Neuron (in vitro differentiated cells): ENCODE measurements at regions not wholly inside any gene's neighbourhood (a gene's known extent, or its start where the extent isn't known, plus 50 kb on each side); places are given as distances from the start of the nearest gene placed in this dataset.
"Not testable (repeated sequence)": the region's sequence is repeated elsewhere in the genome, so short reads cannot be mapped to it uniquely, and the experiment has no call there.

ENCODE experiments used
- H2AFZ ChIP-seq: one replicate; pipeline ENCODE4 v1.6.1; 2013; ENCODE audit warnings: low read depth, mild to moderate bottlenecking, inconsistent platforms, low read length, moderate library complexity
- H3K27me3 ChIP-seq: one replicate; pipeline ENCODE4 v1.6.1; 2013; ENCODE audit warnings: low read length; ENCODE audit not compliant: insufficient read depth
- H3K36me3 ChIP-seq: one replicate; pipeline ENCODE4 v1.6.1; 2013; ENCODE audit warnings: low read length; ENCODE audit not compliant: insufficient read depth
- H3K4me1 ChIP-seq: one replicate; pipeline ENCODE4 v1.6.1; 2013; ENCODE audit warnings: low read length; ENCODE audit not compliant: insufficient read depth
- H3K4me3 ChIP-seq: 2 replicates; pipeline ENCODE4 v1.5.1; 2013; ENCODE audit warnings: mild to moderate bottlenecking, low read length, moderate library complexity
- H3K9me3 ChIP-seq: one replicate; pipeline ENCODE4 v1.6.1; 2013; ENCODE audit warnings: low read length

- H3K9me3 ChIP-seq, H3K4me3 ChIP-seq, H3K4me1 ChIP-seq, H2AFZ ChIP-seq, H3K27me3 ChIP-seq, H3K36me3 ChIP-seq: not testable (repeated sequence)
Measured at GRCh38 chr20:30499716-30500446, 757.6 kb upstream of the DEFB115 start.

GRCh38 chr20:30500447-30500820, 757.0 kb upstream of the DEFB115 start:
- H3K36me3 ChIP-seq, H3K4me3 ChIP-seq, H3K27me3 ChIP-seq: not testable (repeated sequence)

GRCh38 chr20:30500829-30501440, 756.5 kb upstream of the DEFB115 start:
- H3K4me3 ChIP-seq = no peak overlapping the region
- peaks cover 2% of the 10 kb centered on the region for H3K4me1 ChIP-seq
- H2AFZ ChIP-seq = no peak overlapping the region
- no peaks in the 10 kb centered on the region for H3K9me3 ChIP-seq
- H3K36me3 ChIP-seq = no peaks in the 10 kb centered on the region
- H3K27me3 ChIP-seq = no peaks in the 10 kb centered on the region

More at GRCh38 chr20:30500447-30500820, 757.0 kb upstream of the DEFB115 start:
- not testable (repeated sequence) for H3K9me3 ChIP-seq, H3K4me1 ChIP-seq, H2AFZ ChIP-seq

GRCh38 chr20:30502670-30503069, 754.8 kb upstream of the DEFB115 start:
- Histone ChIP-seq H3K9me3 (no peaks in the 10 kb centered on the region), H3K36me3 (no peaks in the 10 kb centered on the region), H3K4me1 (peaks cover 2% of the 10 kb centered on the region), H2AFZ (no peak overlapping the region), H3K27me3 (no peaks in the 10 kb centered on the region), H3K4me3 (no peak overlapping the region)

- not testable (repeated sequence) for H3K4me1 ChIP-seq, H3K4me3 ChIP-seq, H3K36me3 ChIP-seq, H3K27me3 ChIP-seq, H2AFZ ChIP-seq, H3K9me3 ChIP-seq
Measured at GRCh38 chr20:30503204-30503603, 754.3 kb upstream of the DEFB115 start.

GRCh38 chr20:30503992-30504570, 753.4 kb upstream of the DEFB115 start:
- H2AFZ ChIP-seq = no peak overlapping the region
- H3K4me1 ChIP-seq = peaks cover 2% of the 10 kb centered on the region
- H3K4me3 ChIP-seq = no peak overlapping the region
- no peaks in the 10 kb centered on the region for H3K27me3 ChIP-seq
- no peaks in the 10 kb centered on the region for H3K36me3 ChIP-seq
- H3K9me3 ChIP-seq = no peaks in the 10 kb centered on the region

GRCh38 chr20:30505566-30505965, 751.9 kb upstream of the DEFB115 start:
- Histone ChIP-seq H3K36me3 (no peaks in the 10 kb centered on the region), H2AFZ (no peak overlapping the region), H3K9me3 (no peaks in the 10 kb centered on the region), H3K27me3 (no peaks in the 10 kb centered on the region), H3K4me3 (no peak overlapping the region), H3K4me1 (no peaks in the 10 kb centered on the region)

GRCh38 chr20:30506100-30506499, 751.4 kb upstream of the DEFB115 start:
- Histone ChIP-seq H2AFZ (no peak overlapping the region), H3K4me3 (no peak overlapping the region), H3K27me3 (no peaks in the 10 kb centered on the region), H3K36me3 (no peaks in the 10 kb centered on the region), H3K4me1 (no peaks in the 10 kb centered on the region), H3K9me3 (no peaks in the 10 kb centered on the region)

GRCh38 chr20:30508382-30508781, 749.1 kb upstream of the DEFB115 start:
- H3K36me3 ChIP-seq = not testable (repeated sequence)

GRCh38 chr20:30511322-30512030, 746.0 kb upstream of the DEFB115 start:
- no peaks in the 10 kb centered on the region for H3K36me3 ChIP-seq
- no peaks in the 10 kb centered on the region for H3K27me3 ChIP-seq
- H3K4me1 ChIP-seq = no peaks in the 10 kb centered on the region
- no peak overlapping the region for H2AFZ ChIP-seq
- no peak overlapping the region for H3K4me3 ChIP-seq
- H3K9me3 ChIP-seq = no peaks in the 10 kb centered on the region

More at GRCh38 chr20:30508382-30508781, 749.1 kb upstream of the DEFB115 start:
- not testable (repeated sequence) for H3K4me3 ChIP-seq, H3K4me1 ChIP-seq, H2AFZ ChIP-seq, H3K9me3 ChIP-seq, H3K27me3 ChIP-seq

- no peak overlapping the region for H3K4me3 ChIP-seq
- H3K4me1 ChIP-seq = no peaks in the 10 kb centered on the region
- H3K36me3 ChIP-seq = no peaks in the 10 kb centered on the region
- no peaks in the 10 kb centered on the region for H3K9me3 ChIP-seq
- H2AFZ ChIP-seq = no peak overlapping the region
- no peaks in the 10 kb centered on the region for H3K27me3 ChIP-seq
Measured at GRCh38 chr20:30513050-30513628, 744.3 kb upstream of the DEFB115 start.

- not testable (repeated sequence) for H3K36me3 ChIP-seq, H3K4me3 ChIP-seq, H3K27me3 ChIP-seq, H2AFZ ChIP-seq, H3K9me3 ChIP-seq, H3K4me1 ChIP-seq
Measured at GRCh38 chr20:30515915-30516314, 741.5 kb upstream of the DEFB115 start.

- H3K36me3 ChIP-seq, H3K4me3 ChIP-seq, H3K27me3 ChIP-seq, H3K4me1 ChIP-seq, H3K9me3 ChIP-seq, H2AFZ ChIP-seq: not testable (repeated sequence)
Measured at GRCh38 chr20:30518906-30519305, 738.6 kb upstream of the DEFB115 start.
